Type B pancreatic cell (in vitro differentiated cells): ENCODE measurements at regions not wholly inside any gene's neighbourhood (a gene's known extent, or its start where the extent isn't known, plus 50 kb on each side); places are given as distances from the start of the nearest gene placed in this dataset.

Source experiments
- DNase-seq: peaks from one replicate; pipeline ENCODE4 v3.0.0; 2021; ENCODE audit warnings: mixed read lengths; ENCODE audit not compliant: unreplicated experiment; ENCODE audit errors: extremely low spot score
- H3K27ac Mint-ChIP-seq: 2 replicates; pipeline ENCODE4 v1.8.0; 2021; ENCODE audit warnings: mild to moderate bottlenecking, mixed read lengths
- H3K27me3 Mint-ChIP-seq: 2 replicates; pipeline ENCODE4 v1.8.0; 2021; ENCODE audit warnings: mixed read lengths
- H3K36me3 Mint-ChIP-seq: 2 replicates; pipeline ENCODE4 v1.8.0; 2021; ENCODE audit warnings: mixed read lengths
- H3K4me1 Mint-ChIP-seq: one replicate; pipeline ENCODE4 v1.8.0; 2021; ENCODE audit warnings: mixed read lengths; ENCODE audit not compliant: unreplicated experiment
- H3K4me3 Mint-ChIP-seq: 2 replicates; pipeline ENCODE4 v1.8.0; 2021; ENCODE audit warnings: mild to moderate bottlenecking, mixed read lengths
- H3K9me3 Mint-ChIP-seq: 2 replicates; pipeline ENCODE4 v1.8.0; 2021; ENCODE audit warnings: mixed read lengths
- TF ChIP-seq, protein P1 (sequence below): fragments of 200-600 bp; sonication (generic); conservative IDR thresholded peaks from 2 replicates; pipeline ENCODE4 v1.5.0; 2021; ENCODE audit warnings: antibody characterized with exemption, mild to moderate bottlenecking

- Mint-ChIP-seq H3K27me3 (peaks cover 23% of the 10 kb centered on the region), H3K27ac (no peak overlapping the region), H3K36me3 (no peaks in the 10 kb centered on the region), H3K4me1 (peaks cover 10% of the 10 kb centered on the region), H3K4me3 (no peak overlapping the region), H3K9me3 (peaks cover 2% of the 10 kb centered on the region)
- TF ChIP-seq, protein P1, sequence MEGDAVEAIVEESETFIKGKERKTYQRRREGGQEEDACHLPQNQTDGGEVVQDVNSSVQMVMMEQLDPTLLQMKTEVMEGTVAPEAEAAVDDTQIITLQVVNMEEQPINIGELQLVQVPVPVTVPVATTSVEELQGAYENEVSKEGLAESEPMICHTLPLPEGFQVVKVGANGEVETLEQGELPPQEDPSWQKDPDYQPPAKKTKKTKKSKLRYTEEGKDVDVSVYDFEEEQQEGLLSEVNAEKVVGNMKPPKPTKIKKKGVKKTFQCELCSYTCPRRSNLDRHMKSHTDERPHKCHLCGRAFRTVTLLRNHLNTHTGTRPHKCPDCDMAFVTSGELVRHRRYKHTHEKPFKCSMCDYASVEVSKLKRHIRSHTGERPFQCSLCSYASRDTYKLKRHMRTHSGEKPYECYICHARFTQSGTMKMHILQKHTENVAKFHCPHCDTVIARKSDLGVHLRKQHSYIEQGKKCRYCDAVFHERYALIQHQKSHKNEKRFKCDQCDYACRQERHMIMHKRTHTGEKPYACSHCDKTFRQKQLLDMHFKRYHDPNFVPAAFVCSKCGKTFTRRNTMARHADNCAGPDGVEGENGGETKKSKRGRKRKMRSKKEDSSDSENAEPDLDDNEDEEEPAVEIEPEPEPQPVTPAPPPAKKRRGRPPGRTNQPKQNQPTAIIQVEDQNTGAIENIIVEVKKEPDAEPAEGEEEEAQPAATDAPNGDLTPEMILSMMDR, result no peak
- no peak for DNase-seq
Measured at GRCh38 chr7:404812-405488, 114.7 kb downstream of the PDGFA start.

DNA sequence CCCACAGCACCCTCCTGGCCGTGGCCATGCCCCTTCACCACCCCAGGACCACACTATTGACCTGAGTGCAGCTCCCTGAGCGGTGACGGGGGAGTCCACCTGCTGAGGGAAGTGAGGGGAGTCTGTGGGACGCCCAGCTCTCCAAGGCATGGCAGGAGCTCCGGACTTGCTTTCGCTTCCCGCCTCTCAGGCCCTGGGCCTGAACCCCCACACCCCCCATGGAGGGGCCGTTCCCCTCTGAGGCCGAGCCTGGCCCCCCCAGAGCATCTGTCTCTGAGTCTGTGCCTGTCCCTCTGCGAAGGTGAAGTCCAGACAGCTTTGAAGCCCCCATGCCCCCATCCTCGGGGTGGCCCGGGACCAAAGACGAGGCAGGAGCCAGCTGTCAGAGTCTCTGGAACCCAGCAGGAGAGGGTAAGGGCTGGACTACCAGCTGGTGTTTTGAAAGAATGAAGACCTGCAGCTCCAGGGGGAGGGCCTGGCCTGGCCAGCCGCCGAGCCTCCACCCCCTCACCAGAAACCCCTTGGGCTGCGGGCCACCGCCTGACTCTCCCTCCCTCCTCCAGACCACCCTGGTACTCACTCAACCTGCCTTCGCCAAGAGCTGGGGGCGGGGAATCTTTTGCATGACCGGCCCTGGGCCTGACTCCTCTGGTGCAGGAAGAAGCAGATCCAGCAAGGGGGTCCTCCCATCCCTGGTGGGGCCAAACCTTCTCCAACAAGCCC is 114.0 kb downstream of the PDGFA start:
- Mint-ChIP-seq H3K9me3 (no peaks in the 10 kb centered on the region), H3K4me3 (no peak overlapping the region), H3K27ac (no peak overlapping the region), H3K27me3 (peaks cover 23% of the 10 kb centered on the region), H3K4me1 (peaks cover 10% of the 10 kb centered on the region), H3K36me3 (no peaks in the 10 kb centered on the region)
- TF ChIP-seq, protein P1, result no peak
- DNase-seq, result peak; percentile 71

GRCh38 chr7:407721-408539 is 111.7 kb downstream of the PDGFA start:
- TF ChIP-seq, protein P1, result no peak
- H3K36me3 Mint-ChIP-seq, result no peaks in the 10 kb centered on the region
- H3K4me3 Mint-ChIP-seq, result no peak overlapping the region
- DNase-seq, result peak; percentile 39
- peaks cover 18% of the 10 kb centered on the region for H3K27me3 Mint-ChIP-seq
- no peak overlapping the region for H3K27ac Mint-ChIP-seq
- peaks cover 10% of the 10 kb centered on the region for H3K4me1 Mint-ChIP-seq
- H3K9me3 Mint-ChIP-seq, result no peaks in the 10 kb centered on the region

DNA sequence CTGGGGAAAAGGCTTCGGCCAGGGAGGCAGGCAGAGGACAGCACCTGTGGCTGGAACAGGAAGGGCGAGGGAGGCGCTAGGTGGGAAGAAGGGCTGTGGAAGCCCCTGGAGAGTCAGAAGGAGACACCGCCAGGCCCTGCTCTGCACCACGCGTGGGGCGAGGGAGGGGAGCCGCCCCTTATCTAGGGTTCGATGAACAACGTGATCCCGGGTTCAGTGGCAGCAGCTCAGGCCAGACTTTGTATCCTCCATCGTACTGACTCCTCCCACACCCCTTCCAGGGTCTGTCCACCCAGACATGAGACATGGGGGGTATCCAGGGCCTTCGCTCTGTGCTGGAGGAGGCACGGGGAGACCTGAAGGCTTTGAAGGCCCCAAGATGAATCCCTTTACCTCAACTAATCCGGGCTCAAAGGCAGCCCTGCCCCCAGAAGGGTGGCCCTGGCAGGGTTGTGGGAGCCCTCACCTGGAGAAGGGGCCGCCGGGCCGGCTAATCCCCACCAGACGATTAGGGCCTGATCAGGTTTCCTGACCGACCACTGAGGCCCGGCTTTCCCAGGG is 110.8 kb downstream of the PDGFA start:
- no peaks in the 10 kb centered on the region for H3K9me3 Mint-ChIP-seq
- no peak for DNase-seq
- TF ChIP-seq, protein P1, result no peak
- H3K4me3 Mint-ChIP-seq, result no peak overlapping the region
- peaks cover 10% of the 10 kb centered on the region for H3K4me1 Mint-ChIP-seq
- H3K27me3 Mint-ChIP-seq, result peaks cover 18% of the 10 kb centered on the region
- H3K27ac Mint-ChIP-seq, result no peak overlapping the region
- no peaks in the 10 kb centered on the region for H3K36me3 Mint-ChIP-seq
